Sigmoid colon (tissue), 6 donors: ENCODE measurements at regions not wholly inside any gene's neighbourhood (a gene's known extent, or its start where the extent isn't known, plus 50 kb on each side); places are given as distances from the start of the nearest gene placed in this dataset.

Experiments
- DNase-seq: peaks from one replicate; pipeline ENCODE4 v3.0.0-alpha.2; 2019
- H3K27ac ChIP-seq, 4 donors: fragments of 200-600 bp; sonication (generic); one replicate each; pipeline ENCODE4 v1.5.1; 2016 to 2019; ENCODE audit warnings: mild to moderate bottlenecking in 1 of 4
- H3K27me3 ChIP-seq, 3 donors: fragments of 200-600 bp; sonication (generic); one replicate each; pipeline ENCODE4 v1.5.1; 2019; ENCODE audit warnings: mild to moderate bottlenecking in 1 of 3
- H3K36me3 ChIP-seq, 4 donors: fragments of 200-600 bp; sonication (generic); one replicate each; pipeline ENCODE4 v1.5.1; 2016 to 2019
- H3K4me1 ChIP-seq, 4 donors: fragments of 200-600 bp; sonication (generic); one replicate each; pipeline ENCODE4 v1.5.1; 2017 to 2019
- H3K4me3 ChIP-seq, 4 donors: fragments of 200-600 bp; sonication (generic); one replicate each; pipeline ENCODE4 v1.5.1; 2017 to 2019; ENCODE audit warnings: mild to moderate bottlenecking in 2 of 4, moderate library complexity in 1 of 4
- H3K9me3 ChIP-seq, 4 donors: fragments of 200-600 bp in 3 of 4; sonication (generic) in 3 of 4; one replicate each; pipeline versions ENCODE4 v1.5.1 to v1.6.1; 2013 to 2019
- EP300 ChIP-seq, 4 donors: sonication (generic); formaldehyde crosslinking; IDR thresholded peaks; one replicate each; pipeline ENCODE4 v1.6.1; 2017; ENCODE audit warnings: antibody characterized with exemption in 4 of 4
- POLR2A ChIP-seq, 2 donors: fragments of 450-650 bp; IDR thresholded peaks; one replicate each; pipeline ENCODE4 v1.6.1; 2016; ENCODE audit warnings: antibody characterized with exemption in 2 of 2, mild to moderate bottlenecking in 2 of 2, moderate library complexity in 2 of 2
- POLR2AphosphoS5 ChIP-seq, 4 donors: sonication (generic); formaldehyde crosslinking; IDR thresholded peaks; one replicate each; pipeline ENCODE4 v1.6.1; 2017; ENCODE audit warnings: antibody characterized with exemption in 4 of 4
- WGBS, 2 donors: extraction: QIAGEN DNeasy Blood & Tissue Kit; methylation state at CpG; one replicate each; pipeline ENCODE4 v1.1.7; 2013; 5-methylcytosine and 5-hydroxymethylcytosine counted together
- intact Hi-C: fragments of 100-400 bp; cut with DNase I; formaldehyde crosslinking; loops from one replicate; pipeline ENCODE4 v1.15.1; 2023
- TF ChIP-seq, protein P1 (sequence below), 4 experiments: fragments of 450-650 bp in 3 of 4; fragments of 200-600 bp in 1 of 4; IDR thresholded peaks; one replicate each; pipeline ENCODE4 v1.5.1; 2016 to 2019; ENCODE audit warnings: antibody characterized with exemption in 4 of 4, mild to moderate bottlenecking in 3 of 4, moderate library complexity in 2 of 4
- donor health status: healthy with polysubstance abuse.
- donor health status: healthy.

DNA sequence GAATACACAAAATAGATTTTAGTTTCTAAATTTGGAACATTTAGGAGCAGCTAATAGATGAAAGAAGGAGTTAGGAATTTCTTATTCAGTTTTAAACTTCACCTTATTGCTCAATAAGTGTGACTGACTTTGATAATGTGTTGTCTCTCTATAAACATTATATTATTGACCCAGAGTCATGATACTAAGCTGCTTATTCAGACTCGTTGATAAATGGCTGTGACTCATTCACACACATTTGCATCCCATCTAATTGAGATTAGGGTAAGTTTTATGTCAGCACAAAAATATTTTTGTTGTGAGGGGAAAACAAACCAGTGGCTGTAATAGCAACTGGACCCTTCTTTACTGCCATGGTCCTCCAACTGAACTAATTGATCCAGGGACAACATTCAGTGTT lies 137.6 kb downstream of the GOLIM4 start:
- no peaks in the 10 kb centered on the region for H3K4me1 ChIP-seq
- WGBS, 2 donors, result 34 to 60% methylated on average over 1 of the region's 1 CpG
- intact Hi-C loops, result no loop called here
- H3K27me3 ChIP-seq, result no peaks in the 10 kb centered on the region
- H3K27ac ChIP-seq, result no peak overlapping the region
- H3K36me3 ChIP-seq, result no peaks in the 10 kb centered on the region
- TF ChIP-seq, protein P1, sequence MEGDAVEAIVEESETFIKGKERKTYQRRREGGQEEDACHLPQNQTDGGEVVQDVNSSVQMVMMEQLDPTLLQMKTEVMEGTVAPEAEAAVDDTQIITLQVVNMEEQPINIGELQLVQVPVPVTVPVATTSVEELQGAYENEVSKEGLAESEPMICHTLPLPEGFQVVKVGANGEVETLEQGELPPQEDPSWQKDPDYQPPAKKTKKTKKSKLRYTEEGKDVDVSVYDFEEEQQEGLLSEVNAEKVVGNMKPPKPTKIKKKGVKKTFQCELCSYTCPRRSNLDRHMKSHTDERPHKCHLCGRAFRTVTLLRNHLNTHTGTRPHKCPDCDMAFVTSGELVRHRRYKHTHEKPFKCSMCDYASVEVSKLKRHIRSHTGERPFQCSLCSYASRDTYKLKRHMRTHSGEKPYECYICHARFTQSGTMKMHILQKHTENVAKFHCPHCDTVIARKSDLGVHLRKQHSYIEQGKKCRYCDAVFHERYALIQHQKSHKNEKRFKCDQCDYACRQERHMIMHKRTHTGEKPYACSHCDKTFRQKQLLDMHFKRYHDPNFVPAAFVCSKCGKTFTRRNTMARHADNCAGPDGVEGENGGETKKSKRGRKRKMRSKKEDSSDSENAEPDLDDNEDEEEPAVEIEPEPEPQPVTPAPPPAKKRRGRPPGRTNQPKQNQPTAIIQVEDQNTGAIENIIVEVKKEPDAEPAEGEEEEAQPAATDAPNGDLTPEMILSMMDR (IDR thresholded peaks at IDR 0.05), result no peak
- TF ChIP-seq EP300 (IDR thresholded peaks at IDR 0.05) (no peak), POLR2AphosphoS5 (IDR thresholded peaks at IDR 0.05) (no peak), POLR2A (IDR thresholded peaks at IDR 0.05) (no peak)
- H3K9me3 ChIP-seq, result no peaks in the 10 kb centered on the region
- no peak overlapping the region for H3K4me3 ChIP-seq
- no peak for DNase-seq

DNA sequence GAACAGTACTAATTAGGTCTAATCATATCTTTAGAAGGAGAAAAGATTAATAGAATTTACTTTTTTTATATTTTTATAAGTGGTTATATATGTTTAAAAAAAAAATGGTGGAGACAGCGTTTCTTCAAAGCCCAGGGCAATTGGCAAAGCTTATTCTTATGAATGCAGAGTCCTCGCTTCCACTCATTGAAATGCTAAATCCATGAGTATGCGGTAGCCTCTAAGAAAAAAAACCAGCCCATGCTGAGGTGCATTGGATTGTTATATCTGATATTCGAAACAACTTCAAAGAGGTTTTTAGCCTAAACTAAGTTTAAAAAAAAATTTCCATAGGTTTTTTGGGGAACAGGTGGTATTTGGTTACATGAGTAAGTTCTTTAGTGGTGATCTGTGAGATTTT lies 142.8 kb downstream of the GOLIM4 start:
- Histone ChIP-seq H3K27ac (no peak overlapping the region), H3K9me3 (no peaks in the 10 kb centered on the region), H3K27me3 (no peaks in the 10 kb centered on the region), H3K4me3 (no peak overlapping the region), H3K4me1 (no peaks in the 10 kb centered on the region), H3K36me3 (no peaks in the 10 kb centered on the region)
- DNase-seq, result no peak
- TF ChIP-seq, protein P1 (IDR thresholded peaks at IDR 0.05), result no peak
- TF ChIP-seq POLR2A (IDR thresholded peaks at IDR 0.05) (no peak), POLR2AphosphoS5 (IDR thresholded peaks at IDR 0.05) (no peak), EP300 (IDR thresholded peaks at IDR 0.05) (no peak)
- intact Hi-C loops, result no loop called here
- 85 to 88% methylated on average over 4 of the region's 4 CpGs for WGBS, 2 donors

DNA sequence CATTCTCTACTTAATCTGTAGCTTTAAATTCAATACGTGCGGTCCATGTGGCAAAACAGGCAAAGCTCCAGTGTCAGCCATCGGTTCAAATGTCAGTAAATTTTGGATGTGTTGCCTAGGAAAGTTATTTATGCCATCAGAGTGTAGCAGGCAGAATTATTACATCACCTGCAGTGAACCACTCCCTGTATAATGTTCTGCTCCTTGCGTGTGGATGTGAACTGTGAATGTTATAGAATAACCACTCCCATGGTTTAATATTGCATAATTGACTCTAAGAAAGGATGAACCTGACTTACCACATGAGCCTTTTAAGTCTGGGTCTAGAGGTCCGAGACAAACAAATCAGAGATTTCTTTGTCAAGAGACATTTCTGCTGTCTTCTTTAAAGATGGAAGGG lies 145.5 kb downstream of the GOLIM4 start:
- H3K36me3 ChIP-seq, result no peaks in the 10 kb centered on the region
- H3K27ac ChIP-seq, result no peak overlapping the region
- no peaks in the 10 kb centered on the region for H3K4me1 ChIP-seq
- no peak for DNase-seq
- WGBS, 2 donors, result 72 to 88% methylated on average over 5 of the region's 5 CpGs
- H3K4me3 ChIP-seq, result no peak overlapping the region
- H3K27me3 ChIP-seq, result no peaks in the 10 kb centered on the region
- intact Hi-C loops, result no loop called here
- no peak for TF ChIP-seq POLR2AphosphoS5 (IDR thresholded peaks at IDR 0.05)
- TF ChIP-seq POLR2A (IDR thresholded peaks at IDR 0.05), result no peak
- no peak for TF ChIP-seq EP300 (IDR thresholded peaks at IDR 0.05)
- TF ChIP-seq, protein P1 (IDR thresholded peaks at IDR 0.05), result no peak
- no peaks in the 10 kb centered on the region for H3K9me3 ChIP-seq

DNA sequence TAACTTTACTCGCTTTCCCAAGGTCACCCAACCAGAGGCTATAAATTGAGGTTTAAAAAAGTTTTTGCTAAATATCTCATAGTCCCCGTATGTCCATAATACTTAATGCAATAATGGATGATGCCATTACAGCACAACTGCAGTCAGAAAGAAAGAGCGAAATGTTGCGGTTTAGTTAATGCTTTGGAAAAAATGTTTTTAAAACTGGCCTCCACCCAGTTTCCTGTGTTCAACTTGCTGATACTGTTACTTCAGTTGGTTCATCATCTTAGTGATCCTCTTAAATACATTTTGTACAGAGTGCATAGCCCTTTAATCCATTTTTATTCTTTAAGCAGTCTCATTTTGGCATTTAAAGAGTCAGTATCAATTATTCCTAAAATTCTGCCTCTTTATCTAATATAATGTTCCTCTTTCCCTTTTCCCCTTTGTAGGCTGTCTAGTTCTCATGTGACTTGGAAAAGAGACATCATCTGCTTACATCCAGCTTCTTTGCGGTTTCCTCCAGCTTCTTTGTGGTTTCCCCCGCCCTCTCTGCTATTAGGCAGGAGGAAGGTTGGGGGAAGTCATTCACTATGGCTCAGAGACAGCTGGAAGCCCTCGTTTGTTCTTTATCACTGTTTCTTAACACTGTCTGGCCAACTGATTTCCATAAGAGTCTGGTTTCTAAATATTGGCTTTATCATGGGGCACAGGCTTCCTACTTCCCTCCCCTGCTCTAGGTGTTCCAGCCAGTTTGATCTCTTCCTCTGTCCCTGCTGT lies 154.3 kb downstream of the GOLIM4 start:
- Histone ChIP-seq H3K27me3 (no peaks in the 10 kb centered on the region), H3K27ac (no peak overlapping the region), H3K36me3 (no peaks in the 10 kb centered on the region), H3K9me3 (no peaks in the 10 kb centered on the region), H3K4me3 (no peak overlapping the region), H3K4me1 (no peaks in the 10 kb centered on the region)
- TF ChIP-seq POLR2A (IDR thresholded peaks at IDR 0.05) (no peak), POLR2AphosphoS5 (IDR thresholded peaks at IDR 0.05) (peak in 1 of 4 donors; percentile 58), EP300 (IDR thresholded peaks at IDR 0.05) (no peak)
- TF ChIP-seq, protein P1 (IDR thresholded peaks at IDR 0.05), result no peak
- intact Hi-C loops, result no loop called here
- DNase-seq, result peak; percentile 69
- WGBS, 2 donors, result 41 to 69% methylated on average over 7 of the region's 7 CpGs

DNA sequence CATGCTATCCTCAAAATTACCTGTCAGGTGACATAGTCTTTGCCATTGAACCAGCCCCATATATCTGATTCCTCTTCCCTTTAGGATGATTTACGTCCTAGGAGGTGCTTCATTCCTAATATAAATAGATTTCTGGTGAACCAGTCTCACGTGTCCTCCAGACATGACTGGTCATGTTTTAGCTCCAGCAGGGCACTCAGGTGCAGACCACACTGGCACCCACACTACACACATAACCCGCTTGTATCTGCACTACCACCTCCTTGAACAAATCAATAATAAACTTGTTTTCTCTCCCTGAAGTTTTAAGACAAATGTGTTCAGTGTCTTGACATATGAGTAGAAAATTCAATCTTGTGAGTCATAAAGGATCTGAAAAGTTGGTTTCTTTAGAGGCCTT lies 155.5 kb downstream of the GOLIM4 start:
- no peak overlapping the region for H3K4me3 ChIP-seq
- WGBS, 2 donors, result 84 to 89% methylated on average over 3 of the region's 3 CpGs
- H3K4me1 ChIP-seq, result no peaks in the 10 kb centered on the region
- no peak for DNase-seq
- H3K36me3 ChIP-seq, result no peaks in the 10 kb centered on the region
- intact Hi-C loops, result no loop called here
- TF ChIP-seq POLR2A (IDR thresholded peaks at IDR 0.05), result no peak
- TF ChIP-seq, protein P1 (IDR thresholded peaks at IDR 0.05), result no peak
- TF ChIP-seq EP300 (IDR thresholded peaks at IDR 0.05), result no peak
- TF ChIP-seq POLR2AphosphoS5 (IDR thresholded peaks at IDR 0.05), result no peak
- no peaks in the 10 kb centered on the region for H3K9me3 ChIP-seq
- H3K27me3 ChIP-seq, result no peaks in the 10 kb centered on the region
- H3K27ac ChIP-seq, result no peak overlapping the region
